HG02571 (cell line): ENCODE measurements at regions not wholly inside any gene's neighbourhood (a gene's known extent, or its start where the extent isn't known, plus 50 kb on each side); places are given as distances from the start of the nearest gene placed in this dataset.

ENCODE experiments used
- ATAC-seq: cut with Tn5 transposase; IDR thresholded peaks from one replicate; pipeline ENCODE4 v1.9.1; 2021; ENCODE audit warnings: mild to moderate bottlenecking, moderate library complexity; ENCODE audit not compliant: unreplicated experiment

- no peak for ATAC-seq
These were observed 391.0 kb downstream of the LMO7 start for GRCh38 chr13:76027131-76027530.

- ATAC-seq = no peak
These were observed 389.3 kb downstream of the LMO7 start for GRCh38 chr13:76025392-76025791.

- ATAC-seq = no peak
These were observed 388.0 kb downstream of the LMO7 start for GRCh38 chr13:76024151-76024550.

GRCh38 chr13:76023652-76024051 lies 387.5 kb downstream of the LMO7 start:
- ATAC-seq = no peak

GRCh38 chr13:76020421-76020955 lies 384.4 kb downstream of the LMO7 start:
- no peak for ATAC-seq

GRCh38 chr13:76019421-76020044 lies 383.4 kb downstream of the LMO7 start:
- no peak for ATAC-seq

GRCh38 chr13:76017861-76018556 lies 381.9 kb downstream of the LMO7 start:
- ATAC-seq = no peak

- ATAC-seq = peak; percentile 75
These were observed 380.8 kb downstream of the LMO7 start for GRCh38 chr13:76016799-76017400.

GRCh38 chr13:76014406-76015318 lies 378.5 kb downstream of the LMO7 start:
- ATAC-seq = no peak

GRCh38 chr13:76012091-76012721 lies 376.1 kb downstream of the LMO7 start:
- ATAC-seq = no peak

- no peak for ATAC-seq
These were observed 373.2 kb downstream of the LMO7 start for GRCh38 chr13:76009267-76009890.

- ATAC-seq = no peak
These were observed 368.3 kb downstream of the LMO7 start for GRCh38 chr13:76004416-76004815.

GRCh38 chr13:76000131-76000530 lies 364.0 kb downstream of the LMO7 start:
- no peak for ATAC-seq

- ATAC-seq = no peak
These were observed 360.5 kb downstream of the LMO7 start for GRCh38 chr13:75996582-75996981.

GRCh38 chr13:75995966-75996365 lies 359.8 kb downstream of the LMO7 start:
- ATAC-seq = no peak

- ATAC-seq = no peak
These were observed 357.7 kb downstream of the LMO7 start for GRCh38 chr13:75993823-75994222.

GRCh38 chr13:75993241-75993640 lies 357.1 kb downstream of the LMO7 start:
- no peak for ATAC-seq

GRCh38 chr13:75986818-75987217 lies 350.7 kb downstream of the LMO7 start:
- ATAC-seq = peak; percentile 53

- no peak for ATAC-seq
These were observed 349.0 kb downstream of the LMO7 start for GRCh38 chr13:75985132-75985531.

GRCh38 chr13:75978818-75979217 lies 342.7 kb downstream of the LMO7 start:
- ATAC-seq = no peak
